ENCODE measurements at regions not wholly inside any gene's neighbourhood (a gene's known extent, or its start where the extent isn't known, plus 50 kb on each side); places are given as distances from the start of the nearest gene placed in this dataset.

DNA sequence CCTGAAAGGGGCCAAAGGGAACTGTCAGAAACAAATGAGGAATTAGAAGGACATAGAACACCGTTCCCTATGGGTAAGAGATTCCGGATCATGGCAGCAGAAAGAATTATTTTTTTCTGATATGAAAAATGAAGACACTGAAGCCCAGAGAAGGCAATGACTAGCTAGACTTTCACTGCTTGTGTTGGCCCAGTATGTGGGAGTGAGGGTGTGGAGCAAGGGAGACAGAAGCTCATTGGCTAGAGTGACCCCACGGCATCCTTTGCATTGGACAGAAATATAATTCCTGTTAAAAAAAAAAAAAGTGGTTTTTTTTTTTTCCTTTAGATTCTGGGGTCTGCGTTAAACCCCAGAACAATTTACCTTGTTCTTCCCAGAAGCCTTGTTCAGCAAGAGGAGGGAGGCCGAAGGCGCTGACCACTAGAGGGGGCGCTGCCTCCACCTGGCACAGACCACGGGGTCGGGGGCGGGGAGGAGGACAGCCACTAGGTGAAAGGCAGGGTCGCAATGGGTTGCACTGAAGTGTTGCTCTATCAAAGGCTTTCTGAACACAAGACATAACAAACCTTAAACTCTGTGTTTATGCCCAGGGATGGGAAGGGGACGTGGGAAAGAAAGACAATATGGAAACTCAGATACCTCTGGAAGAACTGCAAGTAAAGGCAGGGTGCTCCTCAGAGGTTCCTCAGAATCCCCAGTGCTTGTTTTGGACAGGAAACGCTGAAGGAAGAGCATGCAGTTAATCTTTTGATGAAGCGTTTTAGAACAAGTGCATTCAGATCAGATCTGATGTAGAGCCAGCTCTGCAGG, 156.8 kb downstream of the KCNA5 start:
- TF ChIP-seq, protein P1, sequence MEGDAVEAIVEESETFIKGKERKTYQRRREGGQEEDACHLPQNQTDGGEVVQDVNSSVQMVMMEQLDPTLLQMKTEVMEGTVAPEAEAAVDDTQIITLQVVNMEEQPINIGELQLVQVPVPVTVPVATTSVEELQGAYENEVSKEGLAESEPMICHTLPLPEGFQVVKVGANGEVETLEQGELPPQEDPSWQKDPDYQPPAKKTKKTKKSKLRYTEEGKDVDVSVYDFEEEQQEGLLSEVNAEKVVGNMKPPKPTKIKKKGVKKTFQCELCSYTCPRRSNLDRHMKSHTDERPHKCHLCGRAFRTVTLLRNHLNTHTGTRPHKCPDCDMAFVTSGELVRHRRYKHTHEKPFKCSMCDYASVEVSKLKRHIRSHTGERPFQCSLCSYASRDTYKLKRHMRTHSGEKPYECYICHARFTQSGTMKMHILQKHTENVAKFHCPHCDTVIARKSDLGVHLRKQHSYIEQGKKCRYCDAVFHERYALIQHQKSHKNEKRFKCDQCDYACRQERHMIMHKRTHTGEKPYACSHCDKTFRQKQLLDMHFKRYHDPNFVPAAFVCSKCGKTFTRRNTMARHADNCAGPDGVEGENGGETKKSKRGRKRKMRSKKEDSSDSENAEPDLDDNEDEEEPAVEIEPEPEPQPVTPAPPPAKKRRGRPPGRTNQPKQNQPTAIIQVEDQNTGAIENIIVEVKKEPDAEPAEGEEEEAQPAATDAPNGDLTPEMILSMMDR (IDR thresholded peaks at IDR 0.05; ENCODE audit: low read depth, low read length, missing input control) = peak; percentile 44
- TF ChIP-seq, protein P2, sequence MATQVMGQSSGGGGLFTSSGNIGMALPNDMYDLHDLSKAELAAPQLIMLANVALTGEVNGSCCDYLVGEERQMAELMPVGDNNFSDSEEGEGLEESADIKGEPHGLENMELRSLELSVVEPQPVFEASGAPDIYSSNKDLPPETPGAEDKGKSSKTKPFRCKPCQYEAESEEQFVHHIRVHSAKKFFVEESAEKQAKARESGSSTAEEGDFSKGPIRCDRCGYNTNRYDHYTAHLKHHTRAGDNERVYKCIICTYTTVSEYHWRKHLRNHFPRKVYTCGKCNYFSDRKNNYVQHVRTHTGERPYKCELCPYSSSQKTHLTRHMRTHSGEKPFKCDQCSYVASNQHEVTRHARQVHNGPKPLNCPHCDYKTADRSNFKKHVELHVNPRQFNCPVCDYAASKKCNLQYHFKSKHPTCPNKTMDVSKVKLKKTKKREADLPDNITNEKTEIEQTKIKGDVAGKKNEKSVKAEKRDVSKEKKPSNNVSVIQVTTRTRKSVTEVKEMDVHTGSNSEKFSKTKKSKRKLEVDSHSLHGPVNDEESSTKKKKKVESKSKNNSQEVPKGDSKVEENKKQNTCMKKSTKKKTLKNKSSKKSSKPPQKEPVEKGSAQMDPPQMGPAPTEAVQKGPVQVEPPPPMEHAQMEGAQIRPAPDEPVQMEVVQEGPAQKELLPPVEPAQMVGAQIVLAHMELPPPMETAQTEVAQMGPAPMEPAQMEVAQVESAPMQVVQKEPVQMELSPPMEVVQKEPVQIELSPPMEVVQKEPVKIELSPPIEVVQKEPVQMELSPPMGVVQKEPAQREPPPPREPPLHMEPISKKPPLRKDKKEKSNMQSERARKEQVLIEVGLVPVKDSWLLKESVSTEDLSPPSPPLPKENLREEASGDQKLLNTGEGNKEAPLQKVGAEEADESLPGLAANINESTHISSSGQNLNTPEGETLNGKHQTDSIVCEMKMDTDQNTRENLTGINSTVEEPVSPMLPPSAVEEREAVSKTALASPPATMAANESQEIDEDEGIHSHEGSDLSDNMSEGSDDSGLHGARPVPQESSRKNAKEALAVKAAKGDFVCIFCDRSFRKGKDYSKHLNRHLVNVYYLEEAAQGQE (IDR thresholded peaks at IDR 0.05) = no peak
- TF ChIP-seq RXRA (IDR thresholded peaks at IDR 0.05) = no peak
- no peak for TF ChIP-seq EGR1 (IDR thresholded peaks at IDR 0.05; ENCODE audit: low read depth in 2 of 2)
- no peak for TF ChIP-seq FOXA1 (IDR thresholded peaks at IDR 0.05)
- TF ChIP-seq RAD21 (IDR thresholded peaks at IDR 0.05) = peak; percentile 69 to 77
- TF ChIP-seq TAF1 (conservative IDR thresholded peaks at IDR 0.05) = no peak
- TF ChIP-seq, protein P3, sequence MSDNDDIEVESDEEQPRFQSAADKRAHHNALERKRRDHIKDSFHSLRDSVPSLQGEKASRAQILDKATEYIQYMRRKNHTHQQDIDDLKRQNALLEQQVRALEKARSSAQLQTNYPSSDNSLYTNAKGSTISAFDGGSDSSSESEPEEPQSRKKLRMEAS (IDR thresholded peaks at IDR 0.05) = no peak
